SJCRH30 (cell line): ENCODE measurements at regions not wholly inside any gene's neighbourhood (a gene's known extent, or its start where the extent isn't known, plus 50 kb on each side); places are given as distances from the start of the nearest gene placed in this dataset.

ENCODE experiments used
- DNase-seq, 2 experiments: peaks; one replicate each; pipeline ENCODE4 v3.0.0-alpha.2; 2015 to 2020
- H3K27ac ChIP-seq: fragments of 250-450 bp; sonication (Bioruptor Pico); 2 replicates; pipeline ENCODE4 v1.5.1; 2020; ENCODE audit warnings: mild to moderate bottlenecking, moderate library complexity
- H3K27me3 ChIP-seq: fragments of 250-450 bp; sonication (Bioruptor Pico); 2 replicates; pipeline ENCODE4 v1.5.1; 2020; ENCODE audit warnings: mild to moderate bottlenecking, moderate library complexity
- H3K36me3 ChIP-seq: fragments of 250-450 bp; sonication (Bioruptor Pico); 2 replicates; pipeline ENCODE4 v1.5.1; 2020; ENCODE audit warnings: mild to moderate bottlenecking, moderate library complexity
- H3K4me1 ChIP-seq: fragments of 250-450 bp; sonication (Bioruptor Pico); 2 replicates; pipeline ENCODE4 v1.5.1; 2020; ENCODE audit warnings: mild to moderate bottlenecking, moderate library complexity
- H3K4me3 ChIP-seq: fragments of 250-450 bp; sonication (Bioruptor Pico); 2 replicates; pipeline ENCODE4 v1.5.1; 2020; ENCODE audit warnings: mild to moderate bottlenecking, moderate library complexity
- H3K9me3 ChIP-seq: fragments of 250-450 bp; sonication (Bioruptor Pico); replicated peaks from 2 replicates; pipeline ENCODE4 v1.5.1; 2020; ENCODE audit warnings: mild to moderate bottlenecking, moderate library complexity

- Histone ChIP-seq H3K4me3 (no peak overlapping the region), H3K9me3 (no peaks in the 10 kb centered on the region), H3K4me1 (no peaks in the 10 kb centered on the region), H3K27me3 (no peaks in the 10 kb centered on the region), H3K27ac (no peak overlapping the region), H3K36me3 (no peaks in the 10 kb centered on the region)
- DNase-seq: no peak
These were observed 111.7 kb upstream of the ZNF804B start for GRCh38 chr7:88647825-88648224.

- no peaks in the 10 kb centered on the region for H3K9me3 ChIP-seq
- no peaks in the 10 kb centered on the region for H3K27me3 ChIP-seq
- no peaks in the 10 kb centered on the region for H3K36me3 ChIP-seq
- no peak overlapping the region for H3K27ac ChIP-seq
- H3K4me3 ChIP-seq: no peak overlapping the region
- DNase-seq: no peak
- H3K4me1 ChIP-seq: no peaks in the 10 kb centered on the region
These were observed 120.9 kb upstream of the ZNF804B start for GRCh38 chr7:88638583-88638982.

GRCh38 chr7:88637795-88638194 lies 121.7 kb upstream of the ZNF804B start:
- no peak overlapping the region for H3K27ac ChIP-seq
- no peaks in the 10 kb centered on the region for H3K9me3 ChIP-seq
- no peaks in the 10 kb centered on the region for H3K27me3 ChIP-seq
- H3K4me3 ChIP-seq: no peak overlapping the region
- no peaks in the 10 kb centered on the region for H3K36me3 ChIP-seq
- no peak for DNase-seq
- no peaks in the 10 kb centered on the region for H3K4me1 ChIP-seq

DNA sequence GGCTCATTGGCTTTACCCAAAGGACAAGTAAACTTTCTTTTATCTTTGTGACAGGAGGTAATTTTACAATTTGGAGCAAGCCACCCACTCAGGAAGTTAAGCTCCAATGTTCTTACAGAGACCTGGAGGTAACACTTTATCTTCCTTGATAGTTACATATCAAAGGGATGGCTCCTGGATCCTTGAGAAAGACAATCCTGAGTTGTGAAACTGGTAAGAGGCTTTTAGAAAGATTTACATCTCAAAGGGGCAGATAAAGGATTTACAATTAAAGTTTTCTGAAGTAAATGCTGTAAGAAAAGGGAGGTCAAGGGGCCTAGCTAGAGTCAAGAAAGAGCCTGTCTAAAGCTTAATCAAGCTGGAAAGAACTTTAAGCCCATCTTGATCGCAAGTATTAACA lies 124.4 kb upstream of the ZNF804B start:
- Histone ChIP-seq H3K4me3 (no peak overlapping the region), H3K27ac (no peak overlapping the region), H3K9me3 (no peaks in the 10 kb centered on the region), H3K27me3 (no peaks in the 10 kb centered on the region), H3K4me1 (no peaks in the 10 kb centered on the region), H3K36me3 (no peaks in the 10 kb centered on the region)
- DNase-seq: no peak

DNA sequence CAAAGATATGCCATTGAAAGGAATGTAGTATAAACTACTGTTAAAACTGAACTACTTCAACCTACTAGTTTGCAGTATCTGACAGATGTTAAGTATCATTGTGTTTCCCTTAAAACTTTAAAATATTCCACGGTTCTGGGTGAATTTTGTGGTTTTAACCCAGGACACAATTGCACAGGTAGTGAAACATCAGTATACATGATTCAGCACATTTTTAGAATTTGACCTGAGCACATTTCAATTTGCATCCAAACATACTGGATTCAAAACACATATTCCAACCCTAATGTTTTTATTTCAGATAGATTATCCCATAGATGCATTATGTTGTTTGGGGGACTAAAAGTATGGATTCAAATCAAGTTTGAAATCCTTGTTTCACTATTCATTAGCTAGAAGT lies 129.9 kb upstream of the ZNF804B start:
- Histone ChIP-seq H3K4me1 (no peaks in the 10 kb centered on the region), H3K4me3 (no peak overlapping the region), H3K36me3 (no peaks in the 10 kb centered on the region), H3K27me3 (no peaks in the 10 kb centered on the region), H3K9me3 (no peaks in the 10 kb centered on the region), H3K27ac (no peak overlapping the region)
- DNase-seq: no peak

- Histone ChIP-seq H3K4me1 (no peaks in the 10 kb centered on the region), H3K9me3 (no peaks in the 10 kb centered on the region), H3K4me3 (no peak overlapping the region), H3K27ac (no peak overlapping the region), H3K36me3 (no peaks in the 10 kb centered on the region), H3K27me3 (no peaks in the 10 kb centered on the region)
- no peak for DNase-seq
These were observed 131.0 kb upstream of the ZNF804B start for GRCh38 chr7:88628363-88629085.

GRCh38 chr7:88617185-88617584 lies 142.3 kb upstream of the ZNF804B start:
- no peaks in the 10 kb centered on the region for H3K27me3 ChIP-seq
- H3K4me1 ChIP-seq: no peaks in the 10 kb centered on the region; the same call in 1 of the 2 replicates
- no peak overlapping the region for H3K4me3 ChIP-seq
- no peaks in the 10 kb centered on the region for H3K36me3 ChIP-seq
- no peak overlapping the region for H3K27ac ChIP-seq
- H3K9me3 ChIP-seq: no peaks in the 10 kb centered on the region
- no peak for DNase-seq

DNA sequence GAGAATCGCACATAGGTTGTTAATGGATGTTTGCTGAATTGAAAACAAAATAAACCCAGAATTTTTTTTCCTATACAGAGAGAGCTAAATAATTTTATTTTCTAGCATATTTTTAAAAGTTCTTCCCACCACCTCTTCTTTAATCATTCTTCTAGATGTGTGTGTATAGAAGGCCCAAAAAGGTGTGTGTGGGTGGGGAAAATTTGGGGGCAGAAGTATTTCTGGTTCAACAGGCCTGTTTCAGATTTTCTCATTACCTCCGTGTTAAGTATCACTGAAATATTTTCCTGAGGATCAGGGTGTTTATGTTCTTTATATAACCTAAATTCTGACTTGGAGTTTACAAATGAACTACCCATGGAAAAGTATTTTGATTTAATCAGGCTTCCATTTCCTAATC lies 144.2 kb upstream of the ZNF804B start:
- no peak overlapping the region for H3K27ac ChIP-seq
- no peak for DNase-seq
- no peaks in the 10 kb centered on the region for H3K9me3 ChIP-seq
- no peak overlapping the region for H3K4me3 ChIP-seq
- H3K4me1 ChIP-seq: no peaks in the 10 kb centered on the region
- no peaks in the 10 kb centered on the region for H3K27me3 ChIP-seq
- H3K36me3 ChIP-seq: no peaks in the 10 kb centered on the region

GRCh38 chr7:88614736-88615135 lies 144.8 kb upstream of the ZNF804B start:
- H3K4me1 ChIP-seq: no peaks in the 10 kb centered on the region

DNA sequence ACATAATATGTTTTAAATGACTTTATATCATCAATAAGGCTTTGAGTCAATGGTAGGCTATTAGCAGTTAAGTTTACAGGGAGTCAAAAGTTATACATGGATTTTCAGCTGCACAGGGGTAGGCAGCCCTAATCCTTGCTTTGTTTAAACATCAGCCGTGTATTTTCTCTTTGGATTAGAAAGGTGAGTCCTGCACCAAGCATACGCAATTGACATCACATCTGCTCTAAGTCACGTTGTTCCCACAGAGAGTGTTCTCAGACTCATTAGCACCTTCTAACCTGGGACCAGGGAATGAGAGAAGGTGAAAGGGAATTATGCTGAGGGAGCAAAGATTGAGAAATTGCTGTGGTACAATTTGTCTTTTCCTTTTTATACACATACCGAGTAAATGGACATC lies 148.6 kb upstream of the ZNF804B start:
- H3K36me3 ChIP-seq: no peaks in the 10 kb centered on the region
- no peak for DNase-seq
- no peaks in the 10 kb centered on the region for H3K27me3 ChIP-seq
- no peak overlapping the region for H3K4me3 ChIP-seq
- no peak overlapping the region for H3K27ac ChIP-seq
- no peaks in the 10 kb centered on the region; the same call in 1 of the 2 replicates for H3K9me3 ChIP-seq
- no peaks in the 10 kb centered on the region for H3K4me1 ChIP-seq

More at GRCh38 chr7:88614736-88615135, 144.8 kb upstream of the ZNF804B start:
- Histone ChIP-seq H3K27ac (no peak overlapping the region), H3K27me3 (no peaks in the 10 kb centered on the region), H3K4me3 (no peak overlapping the region), H3K9me3 (no peaks in the 10 kb centered on the region), H3K36me3 (no peaks in the 10 kb centered on the region)
- no peak for DNase-seq

DNA sequence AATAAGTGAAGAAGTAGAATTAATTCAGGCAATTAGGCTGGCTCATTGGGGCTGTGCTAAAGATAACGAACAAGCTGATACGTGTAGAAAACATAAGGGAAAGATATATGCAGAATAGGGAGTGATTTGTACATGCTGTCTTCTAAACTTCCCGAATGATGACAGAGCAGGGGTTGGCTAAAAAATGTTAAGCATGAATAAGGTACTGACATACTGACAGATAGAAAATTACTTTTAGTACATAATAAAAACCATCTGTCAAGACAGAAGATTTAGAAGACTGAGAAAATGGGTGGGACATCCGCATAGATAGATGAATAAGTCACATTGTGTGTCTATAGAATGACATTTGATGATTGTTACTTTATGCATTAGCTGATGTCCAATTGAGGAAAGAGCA lies 158.8 kb upstream of the ZNF804B start:
- no peaks in the 10 kb centered on the region for H3K36me3 ChIP-seq
- no peak overlapping the region for H3K4me3 ChIP-seq
- no peak for DNase-seq
- H3K9me3 ChIP-seq: no peaks in the 10 kb centered on the region
- no peaks in the 10 kb centered on the region for H3K4me1 ChIP-seq
- no peaks in the 10 kb centered on the region for H3K27me3 ChIP-seq
- H3K27ac ChIP-seq: no peak overlapping the region

DNA sequence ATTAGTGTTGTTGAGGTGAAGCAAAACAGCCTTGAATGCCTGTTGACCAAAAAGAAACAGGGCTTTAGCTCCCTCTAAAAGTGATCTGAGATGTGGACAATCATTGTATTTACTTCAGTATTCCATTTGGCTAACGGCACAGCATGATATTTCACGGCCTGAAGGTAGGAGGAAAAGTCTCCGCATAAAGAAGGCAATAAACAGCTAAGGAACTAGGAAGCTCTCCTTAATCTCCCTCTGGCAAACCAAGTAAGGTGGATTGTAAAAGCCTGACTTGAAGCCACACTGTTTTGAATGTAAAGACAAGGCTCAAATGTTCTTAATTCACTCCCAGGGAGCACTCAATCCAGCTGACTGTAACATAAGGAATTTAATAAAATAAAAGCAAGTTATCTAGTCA lies 160.0 kb upstream of the ZNF804B start:
- no peak for DNase-seq
- H3K9me3 ChIP-seq: no peaks in the 10 kb centered on the region
- H3K36me3 ChIP-seq: no peaks in the 10 kb centered on the region
- H3K27me3 ChIP-seq: no peaks in the 10 kb centered on the region
- H3K27ac ChIP-seq: no peak overlapping the region
- H3K4me3 ChIP-seq: no peak overlapping the region
- H3K4me1 ChIP-seq: no peaks in the 10 kb centered on the region

DNA sequence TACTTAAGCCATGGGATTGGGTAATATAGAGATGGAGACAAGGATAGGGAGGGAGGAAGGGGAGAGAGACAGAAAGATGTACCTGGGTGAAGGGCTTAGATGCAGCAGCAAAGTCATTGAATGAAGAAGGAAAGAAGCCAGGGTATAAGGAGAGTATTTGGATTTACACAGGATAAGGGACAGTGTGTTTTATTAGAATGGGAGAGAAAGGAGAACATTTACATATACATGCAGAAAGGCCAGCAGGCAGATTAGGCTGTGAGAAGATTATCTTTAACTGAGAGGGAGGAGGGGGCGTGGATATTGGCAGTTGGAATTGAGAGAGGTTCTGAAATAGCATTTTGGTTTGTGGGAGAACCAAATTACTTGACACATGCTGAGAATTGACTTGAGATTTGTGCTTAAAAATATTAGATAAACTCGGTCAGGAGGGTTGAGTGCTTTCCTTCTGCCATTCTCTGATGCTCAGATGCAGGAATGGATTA lies 161.5 kb upstream of the ZNF804B start:
- Histone ChIP-seq H3K4me1 (no peaks in the 10 kb centered on the region), H3K9me3 (no peaks in the 10 kb centered on the region), H3K36me3 (no peaks in the 10 kb centered on the region), H3K27ac (no peak overlapping the region), H3K27me3 (no peaks in the 10 kb centered on the region), H3K4me3 (no peak overlapping the region)
- DNase-seq: no peak

DNA sequence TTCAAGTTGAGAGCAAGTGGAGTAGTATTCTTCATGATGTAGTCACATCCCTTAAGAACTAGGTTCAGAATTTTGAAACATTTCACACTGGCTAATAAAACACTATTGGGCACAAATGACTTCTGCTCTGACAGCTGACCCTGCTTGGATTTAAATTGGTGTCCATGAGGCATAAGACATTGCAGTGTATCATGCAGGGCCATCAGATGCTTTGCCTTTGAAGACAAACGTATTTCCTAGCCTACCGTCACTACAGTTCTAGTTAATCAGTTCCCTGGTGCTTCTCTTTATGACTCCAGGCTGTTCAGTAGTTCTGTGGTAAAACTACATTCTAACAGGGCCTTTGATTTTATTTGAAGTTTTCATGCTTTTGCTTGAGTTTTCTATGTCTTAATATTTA lies 168.5 kb upstream of the ZNF804B start:
- H3K9me3 ChIP-seq: no peaks in the 10 kb centered on the region
- no peaks in the 10 kb centered on the region for H3K36me3 ChIP-seq
- H3K27me3 ChIP-seq: no peaks in the 10 kb centered on the region
- no peak overlapping the region for H3K4me3 ChIP-seq
- DNase-seq: no peak
- no peaks in the 10 kb centered on the region for H3K4me1 ChIP-seq
- H3K27ac ChIP-seq: no peak overlapping the region

DNA sequence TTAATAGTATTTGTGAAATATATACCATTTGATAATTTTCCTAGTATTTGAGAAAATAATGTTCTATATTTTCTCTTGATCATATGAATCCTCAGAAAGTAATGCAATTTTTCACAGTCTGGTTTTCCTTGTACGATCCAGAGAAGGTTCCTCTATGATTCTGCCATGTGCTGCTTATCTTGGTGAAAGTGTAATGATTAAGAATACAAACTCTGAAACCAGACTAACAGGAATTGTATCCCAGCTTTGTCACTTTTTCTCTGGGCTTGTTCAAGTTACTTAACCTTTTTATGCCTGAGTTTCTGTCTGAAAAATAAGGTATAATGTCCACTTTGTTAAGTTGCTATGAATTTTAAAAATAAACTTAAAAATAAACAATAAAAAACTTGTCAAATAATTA lies 169.6 kb upstream of the ZNF804B start:
- H3K9me3 ChIP-seq: no peaks in the 10 kb centered on the region
- H3K4me1 ChIP-seq: no peaks in the 10 kb centered on the region
- no peak for DNase-seq
- no peaks in the 10 kb centered on the region for H3K36me3 ChIP-seq
- no peak overlapping the region for H3K27ac ChIP-seq
- no peaks in the 10 kb centered on the region for H3K27me3 ChIP-seq
- H3K4me3 ChIP-seq: no peak overlapping the region

DNA sequence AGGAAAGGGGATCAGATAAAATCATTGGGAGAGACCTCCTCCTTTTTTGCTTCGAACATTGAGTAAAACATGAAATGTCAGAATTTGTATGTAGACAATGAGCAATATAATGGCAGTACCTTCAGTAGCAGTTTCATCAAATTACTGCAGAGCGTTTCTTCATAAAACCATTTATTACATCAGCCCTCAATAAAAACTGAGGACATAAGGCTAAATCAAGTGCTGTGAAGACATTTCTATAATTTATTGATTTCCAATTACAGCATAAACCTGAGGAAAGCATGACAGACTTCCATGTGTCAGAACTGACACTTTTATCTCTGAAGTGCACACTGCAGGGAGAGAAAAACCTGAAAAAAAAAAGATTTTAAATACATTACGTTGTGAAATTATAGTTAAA lies 172.6 kb upstream of the ZNF804B start:
- no peak overlapping the region for H3K4me3 ChIP-seq

More for the DNA sequence above, 172.6 kb upstream of the ZNF804B start:
- H3K9me3 ChIP-seq: no peaks in the 10 kb centered on the region
- DNase-seq: no peak
- no peaks in the 10 kb centered on the region for H3K27me3 ChIP-seq
- H3K4me1 ChIP-seq: no peaks in the 10 kb centered on the region
- no peaks in the 10 kb centered on the region for H3K36me3 ChIP-seq
- H3K27ac ChIP-seq: no peak overlapping the region
